SIG-M5 treated with dmso at 0.1 percent for 504 hours (cell line): ENCODE measurements at regions not wholly inside any gene's neighbourhood (a gene's known extent, or its start where the extent isn't known, plus 50 kb on each side); places are given as distances from the start of the nearest gene placed in this dataset.
"Not testable (repeated sequence)": the region's sequence is repeated elsewhere in the genome, so short reads cannot be mapped to it uniquely, and the experiment has no call there.

Experiments used
- DNase-seq: peaks from one replicate; lab custom pipeline; 2025; ENCODE audit not compliant: unreplicated experiment; lab: John Stamatoyannopoulos, UW

DNA sequence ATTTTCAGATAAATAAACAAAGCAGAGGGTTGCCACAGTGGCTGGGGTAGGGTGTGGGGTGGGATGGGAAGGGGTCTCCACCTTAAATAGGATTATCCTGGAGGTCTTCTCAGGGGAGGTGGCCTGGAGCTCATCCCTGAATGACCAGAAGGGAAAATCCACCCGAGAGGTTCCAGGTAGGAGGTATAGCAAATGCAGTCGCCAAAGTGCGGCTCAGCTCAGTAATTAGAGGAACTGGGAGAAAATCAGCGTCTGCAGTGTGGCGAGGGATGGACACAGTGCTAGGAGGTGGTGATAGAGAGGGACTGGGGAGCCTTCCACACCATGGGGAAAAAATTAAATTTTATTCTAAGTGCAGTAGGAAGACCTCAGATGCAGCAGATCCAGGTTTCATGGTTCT lies 584.5 kb downstream of the MATN1 start:
- no peak for DNase-seq

DNA sequence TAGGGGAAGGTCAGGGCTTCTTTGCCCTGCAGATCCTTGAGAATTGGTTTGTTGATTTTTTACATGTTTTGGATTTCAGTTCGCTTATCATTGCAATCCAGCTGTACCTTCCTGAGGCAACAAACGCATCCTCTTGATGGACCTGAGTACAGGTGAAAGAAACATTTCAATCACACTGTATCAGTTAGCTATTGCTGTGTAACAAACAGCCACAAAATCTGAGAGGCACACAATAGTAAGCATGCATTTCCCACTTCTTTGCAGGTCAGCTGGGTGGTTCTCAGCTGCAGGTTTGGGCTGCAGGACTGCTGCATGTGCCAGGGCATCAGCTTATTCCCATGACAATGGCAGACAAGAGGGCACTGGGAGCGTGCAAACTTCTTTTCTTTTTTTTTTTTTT lies 586.4 kb downstream of the MATN1 start:
- DNase-seq: no peak

DNA sequence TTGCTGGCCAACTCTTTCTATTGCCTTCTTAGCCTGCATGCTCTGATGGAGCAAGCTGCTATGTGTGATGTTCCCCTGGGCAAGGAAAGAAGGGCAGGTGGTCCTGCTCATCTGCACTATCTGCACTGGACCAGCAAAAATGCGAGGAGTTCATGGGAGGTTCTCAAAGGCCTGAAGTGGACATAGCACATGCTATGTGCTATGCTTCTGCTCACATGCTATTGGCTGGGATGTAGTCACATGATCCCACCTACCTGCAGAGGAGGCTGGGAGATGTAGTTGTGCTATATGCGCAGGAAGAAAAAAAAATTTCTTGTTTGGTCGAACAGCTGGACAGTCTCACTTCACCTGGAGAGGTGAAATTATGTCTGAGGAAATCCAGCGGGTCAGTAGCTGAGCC lies 587.7 kb downstream of the MATN1 start:
- DNase-seq: no peak

DNA sequence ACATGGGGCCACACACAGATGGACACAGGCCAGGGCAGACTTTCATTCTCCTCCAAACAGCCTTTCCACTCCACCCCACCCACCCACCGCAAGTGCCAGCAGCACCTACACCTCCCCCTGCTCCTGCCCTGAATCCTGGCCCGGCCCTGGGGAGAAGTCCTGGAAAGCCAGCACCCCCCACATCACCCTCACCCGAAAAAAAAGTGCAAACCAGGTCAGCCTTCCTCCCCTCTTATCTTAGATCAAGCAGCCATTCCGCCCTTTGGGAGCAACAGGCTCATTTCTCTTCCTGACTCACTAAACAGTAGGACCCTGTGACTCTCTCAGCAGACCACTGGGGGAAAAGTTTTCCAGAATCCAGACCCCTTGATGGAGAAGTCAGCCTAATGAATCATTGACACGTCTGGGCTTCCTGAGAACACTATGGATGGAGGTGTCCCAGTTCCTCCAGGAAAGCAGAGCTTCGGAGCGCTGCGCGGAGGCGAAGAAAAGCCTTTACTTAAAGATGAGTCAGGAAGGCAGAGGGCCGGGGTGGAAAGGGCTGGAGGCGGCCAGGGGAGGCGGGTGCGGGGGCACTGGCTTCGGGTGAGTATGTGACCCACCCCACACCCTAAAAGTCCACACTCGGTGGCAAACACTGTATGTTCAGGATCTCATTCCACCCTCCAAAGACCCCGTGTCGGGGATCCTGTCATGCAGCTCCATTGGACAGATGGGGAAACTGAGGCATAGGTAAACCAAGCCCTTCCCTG lies 588.7 kb downstream of the MATN1 start:
- no peak for DNase-seq

DNA sequence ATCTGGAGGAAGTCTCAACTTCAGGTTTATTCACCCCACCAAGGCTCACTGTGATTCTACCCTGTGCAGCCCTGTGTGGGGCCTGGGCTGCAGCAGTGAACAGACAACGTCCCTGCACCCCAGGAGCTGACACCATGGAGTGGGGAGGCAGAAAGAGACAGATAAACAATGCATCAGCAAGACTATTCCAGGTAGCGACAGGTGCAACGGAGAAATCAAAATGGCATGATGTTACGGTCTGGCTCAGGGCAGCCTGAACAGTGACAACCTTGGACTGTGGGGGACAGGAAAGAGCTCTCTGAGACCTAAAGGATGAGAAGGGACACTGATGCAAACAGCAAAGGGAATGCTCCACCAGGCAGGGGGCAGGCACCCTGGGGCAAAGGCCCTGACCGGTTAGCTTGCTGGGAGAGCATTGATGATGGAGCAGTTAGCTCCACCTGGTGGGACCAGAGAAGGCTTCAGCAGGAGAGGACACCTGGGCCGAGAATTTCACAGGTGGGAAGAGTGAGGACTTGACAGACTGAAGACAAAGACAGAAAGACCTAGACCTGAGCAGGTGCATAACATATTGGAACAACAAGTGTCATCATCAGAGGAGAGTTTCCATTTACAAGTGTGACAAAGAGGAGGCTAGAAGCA lies 589.9 kb downstream of the MATN1 start:
- DNase-seq: no peak

DNA sequence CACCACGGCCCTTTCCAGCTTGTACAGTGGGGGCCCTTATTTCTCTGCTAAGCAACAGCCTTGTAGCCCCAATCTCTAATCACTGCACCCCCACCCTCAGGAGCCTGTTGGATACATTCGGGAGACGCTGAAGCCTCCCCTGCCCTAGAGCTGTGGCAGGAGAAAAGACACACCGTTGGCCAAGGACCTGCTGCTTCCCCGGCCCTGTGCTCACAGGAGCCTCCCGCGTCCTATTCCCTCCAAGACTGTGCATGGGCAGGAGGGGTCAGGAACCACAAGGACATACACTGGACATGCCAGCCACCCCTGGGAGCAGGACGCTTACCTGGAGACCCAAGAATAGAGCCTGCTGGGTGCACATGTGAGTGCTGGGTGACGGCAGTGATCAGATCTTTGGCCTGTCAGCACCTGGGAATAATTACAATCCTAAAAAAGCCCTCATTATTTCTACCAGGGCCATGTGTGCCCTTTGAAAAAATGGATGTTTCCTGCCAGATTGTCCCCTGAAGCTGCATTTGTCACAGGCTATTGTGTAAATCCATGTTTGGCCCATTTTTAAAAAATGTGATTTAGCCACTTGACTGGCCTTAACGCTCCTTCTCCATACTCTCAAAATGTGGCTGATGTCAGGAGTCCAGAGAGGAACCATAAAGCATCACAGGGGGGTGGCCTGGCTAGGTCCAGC lies 590.6 kb downstream of the MATN1 start:
- DNase-seq: no peak

DNA sequence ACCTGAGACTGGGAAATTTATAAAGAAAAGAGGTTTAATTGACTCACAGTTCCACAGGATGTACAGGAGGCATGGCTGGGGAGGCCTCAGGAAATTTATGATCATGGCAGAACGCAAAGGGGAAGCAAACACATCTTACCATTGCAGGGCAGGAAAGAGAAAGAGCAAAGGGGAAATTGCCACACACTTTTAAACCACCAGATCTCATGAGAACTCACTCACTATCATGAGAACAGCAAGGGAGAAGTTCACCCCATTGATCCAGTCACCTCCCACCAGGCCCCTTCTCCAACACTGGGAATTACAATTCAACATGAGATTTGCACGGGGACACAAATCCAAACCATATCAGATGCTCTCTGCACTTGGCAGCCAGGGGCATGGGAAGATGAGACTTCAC lies 592.8 kb downstream of the MATN1 start:
- DNase-seq: not testable (repeated sequence)

DNA sequence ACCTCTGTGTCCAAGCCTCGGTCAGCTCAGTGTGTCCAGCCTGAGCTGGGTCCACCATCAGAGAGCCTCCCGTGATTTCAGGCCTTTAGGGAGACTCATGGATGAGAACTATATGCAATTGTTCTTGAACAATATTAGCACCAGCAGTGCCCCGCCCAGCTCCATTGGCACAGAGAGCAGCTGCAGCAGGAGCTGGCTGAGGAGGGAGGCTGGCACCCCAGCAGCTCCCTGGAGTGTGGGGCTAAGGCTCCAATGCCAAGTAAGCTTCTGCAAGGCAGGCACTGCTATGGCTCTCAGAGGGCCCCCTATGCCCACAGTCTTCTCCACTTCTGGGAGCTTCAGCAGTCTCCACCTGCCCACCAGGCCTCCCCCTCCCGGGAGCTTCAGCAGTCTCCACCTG lies 593.3 kb downstream of the MATN1 start:
- no peak for DNase-seq

DNA sequence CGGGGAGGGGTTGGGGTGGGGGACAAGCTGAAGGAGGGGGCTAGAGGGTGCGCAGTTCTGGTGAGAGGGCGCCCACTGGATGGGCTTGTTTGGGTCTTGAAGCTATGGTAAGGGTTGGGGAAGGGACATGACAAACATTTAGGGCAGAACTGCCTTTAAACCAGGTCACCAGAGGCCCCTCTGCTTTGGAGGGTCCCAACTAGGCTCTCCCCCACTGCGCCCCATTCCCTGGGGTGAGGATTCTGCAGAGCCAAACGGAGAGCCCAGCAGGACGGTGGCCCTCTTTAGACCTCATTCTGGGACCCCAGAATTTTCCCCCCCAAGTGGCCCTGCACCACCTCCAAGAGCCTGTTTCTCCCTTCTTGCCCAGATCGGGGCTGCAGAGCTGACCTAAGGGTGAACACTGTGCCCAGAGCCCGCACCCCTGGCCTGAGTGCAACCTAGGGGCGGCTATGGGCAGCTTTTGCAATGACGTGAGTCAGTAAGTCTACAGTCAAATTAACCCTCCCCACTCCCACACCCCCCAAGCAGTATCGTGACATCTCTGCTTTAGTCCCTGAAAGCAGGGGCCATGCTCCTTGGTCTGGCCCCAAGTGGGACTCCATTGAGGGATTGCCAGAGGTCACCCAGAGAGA lies 593.8 kb downstream of the MATN1 start:
- no peak for DNase-seq

DNA sequence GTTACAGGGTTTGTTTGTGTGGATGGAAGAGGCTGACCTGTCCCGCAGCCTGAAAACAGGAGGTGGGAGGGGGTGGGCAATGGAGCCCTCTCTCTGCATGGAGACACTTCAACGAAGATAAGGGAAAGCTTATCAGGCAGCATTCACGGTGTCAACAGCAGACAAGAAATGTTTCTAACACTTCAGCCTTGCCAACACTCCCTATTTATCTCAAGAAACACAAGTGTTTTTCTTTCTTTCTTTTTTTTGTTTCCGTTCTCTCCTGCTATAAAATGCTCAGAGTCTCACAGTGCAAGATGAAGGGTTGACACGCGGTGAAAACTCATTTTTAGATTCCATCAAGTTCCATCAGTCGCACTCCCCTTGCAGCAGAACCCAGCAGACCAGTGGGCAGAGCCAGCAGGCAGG lies 594.4 kb downstream of the MATN1 start:
- no peak for DNase-seq

DNA sequence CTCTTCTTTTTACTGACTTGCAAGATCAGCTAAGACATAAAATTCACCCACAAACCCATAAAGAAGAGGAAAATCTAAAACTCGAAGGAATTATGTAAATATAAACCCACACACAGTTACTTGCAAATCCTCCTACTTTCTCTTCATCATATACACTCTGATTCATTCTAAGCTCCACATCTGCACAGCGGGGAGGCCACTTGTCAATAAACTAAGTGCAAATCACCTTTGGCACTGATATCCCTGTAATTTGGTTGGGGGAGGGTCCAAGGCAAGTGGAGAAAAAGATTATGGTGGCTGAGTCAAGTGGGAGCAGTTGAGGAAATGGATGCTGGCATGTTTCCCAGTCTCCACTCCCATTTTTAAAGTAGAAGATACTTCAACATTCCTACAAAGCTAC lies 596.5 kb downstream of the MATN1 start:
- DNase-seq: no peak

DNA sequence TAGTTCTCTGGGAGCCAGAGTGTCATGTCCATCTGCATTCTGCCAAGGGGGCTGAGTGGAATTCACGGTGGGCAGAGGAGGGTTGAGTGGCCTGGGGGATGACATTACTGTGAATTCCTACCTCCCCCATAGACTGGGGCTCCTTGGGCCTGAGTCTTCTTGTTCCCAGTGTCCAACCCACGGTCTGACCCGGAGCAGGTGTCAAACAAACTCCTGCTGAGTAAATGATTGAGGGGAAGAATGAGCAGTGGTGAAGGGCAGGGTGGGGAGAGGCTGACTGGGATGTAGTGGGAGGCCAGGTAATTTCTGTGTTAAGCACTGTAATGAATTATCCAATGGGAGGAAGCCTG lies 597.6 kb downstream of the MATN1 start:
- no peak for DNase-seq

DNA sequence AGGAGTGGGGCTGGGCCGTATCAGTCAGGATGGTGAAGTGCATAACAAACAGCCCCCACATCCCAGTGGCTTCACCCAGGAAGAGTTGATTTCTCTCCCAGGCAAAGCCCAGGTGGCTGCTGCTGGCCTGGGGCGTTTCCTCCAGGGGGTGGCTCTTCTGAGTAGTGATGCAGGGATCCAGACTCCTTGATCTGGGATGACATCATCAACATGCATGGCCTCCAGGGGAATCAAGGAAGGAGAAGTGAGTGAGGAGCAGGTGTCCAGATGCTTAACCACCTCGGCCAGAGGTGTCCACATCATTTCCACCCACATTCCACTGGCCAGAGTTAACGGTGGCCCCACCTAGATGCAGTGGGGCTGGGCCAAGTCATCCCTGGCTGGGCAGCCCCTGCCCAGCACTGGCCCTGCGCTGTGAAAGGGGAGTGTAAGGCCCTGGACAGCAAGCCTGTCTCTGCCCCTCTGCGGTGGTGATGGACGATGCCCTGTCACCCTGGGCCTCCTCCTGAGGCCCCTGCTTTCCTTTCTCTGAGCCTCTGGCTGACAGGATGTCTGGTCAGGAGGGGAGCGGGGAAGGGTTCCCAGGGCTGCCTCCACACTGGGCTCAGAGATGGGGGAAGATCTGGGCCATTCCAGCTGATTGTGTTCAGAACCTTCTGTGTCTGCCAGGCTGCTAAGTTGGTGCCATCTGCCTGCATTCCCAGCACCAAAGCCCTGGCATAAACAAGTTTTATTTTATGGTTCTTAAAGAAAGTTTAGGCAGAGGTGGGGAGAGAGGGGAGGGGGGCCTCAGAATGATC lies 598.2 kb downstream of the MATN1 start:
- no peak for DNase-seq

DNA sequence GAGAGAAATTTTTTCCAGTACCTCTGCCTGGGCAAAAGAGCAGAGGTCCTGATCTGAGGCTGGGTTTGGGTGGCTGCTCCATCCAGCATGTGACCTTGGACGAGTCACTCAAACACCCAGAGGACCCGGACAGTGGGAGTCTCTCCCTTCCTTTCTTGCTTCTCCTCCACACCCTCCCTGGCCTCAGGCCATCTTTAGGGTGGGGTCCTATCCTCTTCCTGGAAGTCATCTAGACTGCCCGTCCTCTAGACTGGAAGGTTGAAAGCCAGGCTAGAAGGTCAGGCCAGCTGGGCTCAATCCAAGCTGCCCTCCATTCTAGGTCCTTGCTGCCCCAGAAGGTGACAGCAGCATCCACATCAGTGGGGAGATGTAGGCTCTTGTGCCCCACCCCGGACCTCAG lies 599.5 kb downstream of the MATN1 start:
- no peak for DNase-seq

DNA sequence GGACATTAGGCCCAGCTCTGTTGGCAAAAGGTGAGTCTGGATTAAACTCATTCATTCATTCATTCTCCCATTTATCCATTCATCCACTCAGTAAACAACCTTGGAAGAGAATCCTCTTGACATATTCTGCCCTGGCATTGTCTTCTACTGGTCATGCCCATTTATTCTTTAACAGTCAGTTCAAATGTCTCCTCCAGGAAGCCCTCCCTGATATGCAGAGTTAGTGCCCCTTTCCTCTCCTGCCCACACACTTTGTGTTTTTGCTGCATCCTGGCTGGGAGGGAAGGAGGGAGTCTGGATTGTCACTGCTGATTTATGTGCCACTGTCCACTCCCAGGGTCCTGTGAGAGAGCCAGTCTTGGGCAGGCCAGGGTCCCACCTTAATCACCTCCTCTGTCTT lies 600.3 kb downstream of the MATN1 start:
- DNase-seq: no peak

DNA sequence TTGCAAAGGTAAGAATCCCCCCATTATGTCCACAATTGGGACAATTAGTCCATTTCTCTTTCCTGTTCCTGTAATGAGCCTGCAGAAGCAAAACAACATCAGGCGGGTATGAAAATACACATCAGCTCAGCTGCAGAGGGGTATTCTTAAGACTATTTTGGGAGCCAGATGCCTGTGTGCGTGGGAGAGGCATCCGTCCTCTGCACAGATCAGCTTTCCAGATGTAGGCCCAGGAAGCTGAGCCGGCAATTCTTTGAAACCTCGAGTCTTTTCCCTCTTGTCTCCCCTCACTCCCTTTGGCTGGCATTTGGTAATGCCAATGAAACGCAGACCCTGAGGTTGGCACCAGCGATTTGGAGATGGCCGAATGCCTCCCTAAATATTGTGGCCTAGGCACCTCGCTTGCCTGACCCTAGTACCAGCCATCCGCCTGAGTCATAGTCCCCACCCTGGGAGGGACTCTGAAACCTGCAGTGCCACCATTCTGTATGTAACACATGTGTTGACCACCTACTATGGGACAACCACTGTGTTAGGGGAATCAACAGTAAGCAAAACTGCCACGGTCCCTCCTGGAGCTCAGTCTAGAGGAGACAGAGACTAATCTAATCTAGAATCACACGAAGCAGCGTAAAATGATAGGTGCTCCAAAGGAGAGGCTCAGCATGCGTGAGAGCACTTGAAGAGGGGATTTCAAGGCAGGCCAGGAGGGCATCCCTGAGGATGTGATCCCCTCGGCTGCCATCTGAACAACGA lies 603.0 kb downstream of the MATN1 start:
- no peak for DNase-seq

DNA sequence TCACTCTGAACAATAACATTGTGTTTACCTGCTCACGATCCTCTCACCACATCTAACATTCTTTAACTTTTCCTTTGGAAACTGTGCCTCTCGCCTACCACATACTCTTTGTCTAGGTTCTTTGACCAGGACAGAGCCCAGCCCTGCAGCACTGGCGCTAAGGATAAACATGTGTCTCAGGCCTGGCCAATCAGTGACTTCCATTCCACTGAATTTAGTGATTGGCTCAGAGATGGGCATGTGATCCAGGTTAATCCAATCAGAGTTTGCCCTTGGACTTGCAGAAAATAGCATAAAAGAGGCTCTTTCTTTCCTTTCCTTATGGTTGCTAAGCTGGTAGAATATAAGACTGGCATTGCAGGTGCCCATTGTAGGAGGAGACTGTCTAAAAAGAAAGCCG lies 605.7 kb downstream of the MATN1 start:
- no peak for DNase-seq

DNA sequence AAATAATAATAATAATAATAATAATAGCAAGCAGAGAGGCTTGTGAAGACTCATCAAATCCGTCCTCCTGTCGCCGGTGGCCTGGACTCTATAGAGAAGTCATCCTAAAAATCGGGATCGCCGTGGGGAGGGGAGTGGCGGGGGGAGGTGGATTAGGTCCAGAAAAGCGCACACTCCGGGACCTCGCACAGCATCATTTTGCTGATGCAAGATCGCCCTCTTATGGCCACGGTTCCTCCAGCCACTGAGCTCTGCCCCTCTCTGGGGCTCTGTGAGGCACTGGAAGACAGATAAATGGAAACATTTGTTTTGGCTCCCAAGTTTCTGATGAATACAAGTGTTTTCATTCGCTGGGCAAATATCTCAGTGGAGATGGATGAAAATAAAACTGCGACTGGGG lies 612.0 kb downstream of the MATN1 start:
- no peak for DNase-seq

DNA sequence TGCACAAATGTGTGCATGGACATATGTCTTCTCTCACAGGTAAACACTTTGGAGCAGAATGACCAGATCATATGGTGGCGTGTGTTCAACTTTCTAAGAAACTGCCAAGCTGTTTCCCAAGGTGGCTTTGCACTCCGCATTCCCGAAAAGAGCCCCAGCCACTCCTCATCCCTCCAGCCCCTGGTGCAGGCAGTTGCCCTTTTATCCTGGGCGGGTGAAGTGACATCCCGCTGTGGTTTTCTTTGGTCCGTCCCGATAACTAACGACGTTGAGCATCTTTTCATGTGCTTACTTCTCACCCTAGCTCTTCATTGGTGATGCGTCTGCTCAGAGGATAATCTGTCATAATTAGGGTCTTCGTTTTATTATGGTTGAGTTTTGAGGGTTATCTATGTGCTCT lies 612.5 kb downstream of the MATN1 start:
- DNase-seq: no peak

DNA sequence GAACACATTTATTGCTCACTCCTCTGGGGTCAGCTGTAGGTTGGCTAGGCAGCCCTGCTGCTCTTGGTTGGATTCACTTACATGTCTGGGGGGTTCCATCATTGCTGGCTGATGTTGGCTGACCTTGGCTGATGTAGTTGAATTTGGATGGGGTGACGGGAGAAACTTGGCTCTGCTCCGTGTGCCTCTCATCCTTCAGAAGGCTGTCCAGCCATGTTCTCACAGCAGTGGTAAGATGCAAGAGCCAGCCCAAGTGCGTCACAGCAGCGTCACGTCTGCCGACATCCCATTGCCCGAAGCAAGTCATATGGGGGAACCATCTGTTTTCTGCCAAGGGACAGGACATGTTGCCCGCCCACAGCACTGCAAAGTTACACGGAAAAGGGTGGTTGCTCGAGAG lies 613.5 kb downstream of the MATN1 start:
- DNase-seq: no peak

DNA sequence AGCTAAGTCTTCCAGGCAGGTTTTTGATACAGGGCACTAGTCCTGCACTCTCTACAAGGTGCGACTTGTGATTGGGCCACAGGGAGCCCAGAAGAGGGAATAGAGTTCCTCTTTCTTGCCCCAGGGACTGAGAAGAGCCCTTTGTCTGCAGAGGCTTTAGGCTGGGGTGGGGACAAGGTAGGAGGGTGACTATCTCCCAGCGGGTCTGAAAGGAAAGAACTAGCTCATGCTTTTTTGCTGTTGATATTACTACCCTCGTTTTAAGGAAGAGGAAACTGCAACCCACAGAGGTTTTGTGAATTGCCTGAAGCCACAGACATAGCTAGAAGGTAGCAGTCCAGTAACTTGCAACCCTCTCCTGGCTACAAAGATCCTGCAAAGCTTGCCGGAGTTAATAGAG lies 615.2 kb downstream of the MATN1 start:
- no peak for DNase-seq
